A549 (cell line): ENCODE measurements at regions not wholly inside any gene's neighbourhood (a gene's known extent, or its start where the extent isn't known, plus 50 kb on each side); places are given as distances from the start of the nearest gene placed in this dataset.

Experiments used
- ATAC-seq, 2 experiments: fragments of 200-7000 bp in 1 of 2; fragments of >200 bp in 1 of 2; cut with Nextera tagmentation in 1 of 2; cut with Tn5 transposase in 1 of 2; 3 replicates each; pipeline versions ENCODE4 v1.8.0 to v1.9.1; 2018 to 2020; ENCODE audit warnings: mild to moderate bottlenecking in 1 of 2, moderate library complexity in 1 of 2
- CTCF ChIA-PET: fragments of 300-600 bp; sonication (Branson Sonifier 250); formaldehyde crosslinking; extraction: SDS; loops from one replicate; lab custom pipeline; 2021; ENCODE audit warnings: antibody characterized with exemption, inconsistent platforms; lab: Yijun Ruan, JAX
- POLR2A ChIA-PET: fragments of 350-600 bp; formaldehyde crosslinking; extraction: SDS; loops from one replicate; lab custom pipeline; 2021; ENCODE audit warnings: antibody characterized with exemption, inconsistent platforms; lab: Yijun Ruan, JAX
- DNase-seq, 2 experiments: peaks; one replicate each; pipeline versions ENCODE4 v3.0.0 to v3.0.0-alpha.2; 2011 to 2016; ENCODE audit warnings: low read depth in 1 of 2, low spot score in 1 of 2
- FAIRE-seq: peaks from 2 replicates; lab custom pipeline; 2011; peaks lifted over from hg19 to GRCh38; lab: Jason Lieb, UNC
- H3K27ac ChIP-seq, 2 experiments: fragments of >200 bp; sonication (Bioruptor Twin); formaldehyde crosslinking; 3 replicates each; pipeline ENCODE4 v1.5.1; 2016 to 2017
- H3K4me1 ChIP-seq: fragments of >200 bp; sonication (Bioruptor Twin); formaldehyde crosslinking; 3 replicates; pipeline ENCODE4 v1.6.1; 2016
- H3K4me2 ChIP-seq: fragments of >200 bp; sonication (Bioruptor Twin); formaldehyde crosslinking; 3 replicates; pipeline ENCODE4 v1.6.1; 2016
- H3K4me3 ChIP-seq: fragments of >200 bp; sonication (Bioruptor Twin); formaldehyde crosslinking; 3 replicates; pipeline ENCODE4 v1.5.1; 2016
- H3K9me3 ChIP-seq: fragments of >200 bp; sonication (Bioruptor Twin); formaldehyde crosslinking; 3 replicates; pipeline ENCODE4 v1.6.1; 2016
- CBX2 ChIP-seq: fragments of 200-600 bp; sonication (generic); IDR thresholded peaks from 2 replicates; pipeline ENCODE4 v1.6.1; 2016; ENCODE audit warnings: low read depth, mild to moderate bottlenecking, borderline replicate concordance
- CBX8 ChIP-seq: fragments of 200-600 bp; sonication (generic); IDR thresholded peaks from 2 replicates; pipeline ENCODE4 v1.6.1; 2016
- CEBPB ChIP-seq, 2 experiments: fragments of >200 bp in 1 of 2; sonication (Bioruptor Twin) in 1 of 2; formaldehyde crosslinking in 1 of 2; IDR thresholded peaks; 2 replicates each; pipeline ENCODE4 v1.6.1; 2012 to 2016
- EHF ChIP-seq: fragments of 250-450 bp; sonication (Bioruptor Pico); IDR thresholded peaks from 2 replicates; pipeline ENCODE4 v1.5.0; 2020; ENCODE audit warnings: mild to moderate bottlenecking
- EHMT2 ChIP-seq: fragments of 200-600 bp; sonication (generic); IDR thresholded peaks from 2 replicates; pipeline ENCODE4 v1.6.1; 2016; ENCODE audit warnings: antibody characterized with exemption, low read depth, mild to moderate bottlenecking, moderate library complexity
- FOSL2 ChIP-seq, 2 experiments: fragments of 450-650 bp in 1 of 2; fragments of >200 bp in 1 of 2; sonication (Bioruptor Twin) in 1 of 2; formaldehyde crosslinking; IDR thresholded peaks; 2 replicates each; pipeline versions ENCODE4 v1.5.0 to v1.6.1; 2016 to 2020; ENCODE audit warnings: mild to moderate bottlenecking in 1 of 2, moderate library complexity in 1 of 2
- HOXB5 ChIP-seq: fragments of 250-450 bp; sonication (Bioruptor Pico); IDR thresholded peaks from 2 replicates; pipeline ENCODE4 v1.5.0; 2020; ENCODE audit warnings: mild to moderate bottlenecking, moderate library complexity
- JUN ChIP-seq, 2 experiments: fragments of >200 bp; sonication (Bioruptor Twin); formaldehyde crosslinking; IDR thresholded peaks; 2 replicates in 1 of 2; 3 replicates in 1 of 2; pipeline ENCODE4 v1.6.1; 2016 to 2017
- JUNB ChIP-seq: fragments of >200 bp; sonication (Bioruptor Twin); formaldehyde crosslinking; IDR thresholded peaks from 2 replicates; pipeline ENCODE4 v1.6.1; 2016
- KDM5A ChIP-seq: fragments of 200-600 bp; sonication (generic); IDR thresholded peaks from 2 replicates; pipeline ENCODE4 v1.6.1; 2016; ENCODE audit warnings: antibody characterized with exemption, mild to moderate bottlenecking
- MAFK ChIP-seq: fragments of 450-650 bp; IDR thresholded peaks from 2 replicates; pipeline ENCODE4 v1.6.1; 2014; ENCODE audit not compliant: partially characterized antibody
- MAZ ChIP-seq: fragments of 150-350 bp; IDR thresholded peaks from 2 replicates; pipeline ENCODE4 v1.6.1; 2014; ENCODE audit warnings: antibody characterized with exemption, low read depth, low read length, borderline replicate concordance
- MYC ChIP-seq: IDR thresholded peaks from 2 replicates; pipeline ENCODE4 v1.6.1; 2012; ENCODE audit warnings: mild to moderate bottlenecking, inconsistent platforms, low read length, improper control_type of control experiment, borderline replicate concordance
- NFE2L2 ChIP-seq: fragments of 150-350 bp; conservative IDR thresholded peaks from 2 replicates; pipeline ENCODE4 v1.6.1; 2014; ENCODE audit warnings: low read length
- NPAS2 ChIP-seq: fragments of 250-450 bp; sonication (Bioruptor Pico); IDR thresholded peaks from 2 replicates; pipeline ENCODE4 v1.8.0; 2022; ENCODE audit warnings: mild to moderate bottlenecking, moderate library complexity, borderline replicate concordance
- NR3C1 ChIP-seq: fragments of >200 bp; sonication (Bioruptor Twin); formaldehyde crosslinking; IDR thresholded peaks from 3 replicates; pipeline ENCODE4 v1.6.1; 2017
- PHF8 ChIP-seq: fragments of 200-600 bp; sonication (generic); IDR thresholded peaks from 2 replicates; pipeline ENCODE4 v1.6.1; 2016; ENCODE audit warnings: low read depth, mild to moderate bottlenecking, antibody characterized with exemption, moderate library complexity, borderline replicate concordance
- POLR2A ChIP-seq: IDR thresholded peaks from 2 replicates; pipeline ENCODE4 v1.6.1; 2012; ENCODE audit warnings: mild to moderate bottlenecking, low read length
- RARB ChIP-seq: fragments of 250-450 bp; sonication (Bioruptor Pico); IDR thresholded peaks from 2 replicates; pipeline ENCODE4 v1.8.0; 2021; ENCODE audit warnings: mild to moderate bottlenecking, moderate library complexity
- RCOR1 ChIP-seq: fragments of 150-350 bp; IDR thresholded peaks from 2 replicates; pipeline ENCODE4 v1.6.1; 2014; ENCODE audit warnings: antibody characterized with exemption, low read length, low read depth
- RNF2 ChIP-seq: fragments of 200-600 bp; sonication (generic); IDR thresholded peaks from 2 replicates; pipeline ENCODE4 v1.6.1; 2016; ENCODE audit warnings: low read depth, mild to moderate bottlenecking, antibody characterized with exemption, moderate library complexity, borderline replicate concordance
- SMC3 ChIP-seq: fragments of >200 bp; sonication (Bioruptor Twin); formaldehyde crosslinking; IDR thresholded peaks from 3 replicates; pipeline ENCODE4 v1.6.1; 2018; ENCODE audit warnings: inconsistent platforms
- ZC3H11A ChIP-seq: fragments of 450-650 bp; IDR thresholded peaks from 2 replicates; pipeline ENCODE4 v1.6.1; 2014; ENCODE audit warnings: antibody characterized with exemption, mild to moderate bottlenecking
- ZFP36 ChIP-seq: fragments of 450-650 bp; IDR thresholded peaks from 2 replicates; pipeline ENCODE4 v1.6.1; 2014; ENCODE audit warnings: borderline replicate concordance; ENCODE audit not compliant: partially characterized antibody
- ZNF302 ChIP-seq: fragments of 250-450 bp; sonication (Bioruptor Pico); IDR thresholded peaks from 2 replicates; pipeline ENCODE4 v1.9.0; 2021; ENCODE audit warnings: inconsistent platforms, mild to moderate bottlenecking, moderate library complexity
- WGBS: methylation state at CpG from one replicate; pipeline ENCODE4 v1.1.6; 2017; ENCODE audit errors: missing lambda C conversion rate; 5-methylcytosine and 5-hydroxymethylcytosine counted together
- TF ChIP-seq, protein P1 (sequence below): fragments of 250-450 bp; sonication (Bioruptor Pico); IDR thresholded peaks from 2 replicates; pipeline ENCODE4 v1.5.0; 2020; ENCODE audit warnings: low read depth, mild to moderate bottlenecking, moderate library complexity
- TF ChIP-seq, protein P2 (sequence below): fragments of 250-450 bp; sonication (Bioruptor Pico); IDR thresholded peaks from 2 replicates; pipeline ENCODE4 v1.5.0; 2021; ENCODE audit warnings: mild to moderate bottlenecking, moderate library complexity, borderline replicate concordance

DNA sequence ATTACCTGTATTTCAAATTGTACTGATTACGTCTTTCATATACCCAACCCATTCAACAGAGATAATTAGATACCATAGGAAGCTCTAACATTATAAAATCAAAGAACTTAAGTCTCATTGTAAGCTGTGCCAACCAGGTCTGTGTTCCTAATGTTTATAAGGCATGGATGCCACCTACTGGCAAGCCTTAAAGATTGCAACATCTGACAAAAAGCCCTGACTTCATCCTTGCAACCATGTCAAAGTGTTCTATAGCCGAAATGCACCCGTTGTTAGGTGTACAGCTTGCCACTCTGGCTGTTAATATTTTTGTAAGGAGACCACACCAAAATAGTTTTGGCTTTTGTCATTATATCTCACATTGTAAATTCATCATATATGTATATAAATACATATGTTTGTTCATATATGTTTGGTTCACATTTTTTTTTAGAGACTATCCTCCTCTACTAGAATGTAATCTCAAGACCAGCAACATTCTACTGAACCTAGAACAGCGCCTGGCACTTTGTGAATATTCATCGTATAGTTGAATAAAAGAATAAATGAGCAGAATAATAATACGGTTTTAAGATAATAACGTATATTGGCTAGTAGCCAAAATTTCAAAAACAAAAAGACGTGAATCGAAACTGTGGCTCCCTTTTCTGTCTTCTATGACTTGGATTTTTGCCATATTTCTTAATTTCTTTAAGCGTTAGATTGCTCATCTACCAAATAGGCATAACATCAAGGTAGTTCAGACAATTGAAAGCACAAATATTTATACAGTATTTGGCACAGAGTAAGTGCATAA is 258.1 kb downstream of the TBL1XR1 start (continued):
- no peak for TF ChIP-seq NPAS2
- no peak for TF ChIP-seq FOSL2 (IDR thresholded peaks at IDR 0.05)
- TF ChIP-seq FOSL2 (CRISPR knock-in tag; IDR thresholded peaks at IDR 0.05): no peak
- TF ChIP-seq JUNB: no peak
- TF ChIP-seq RCOR1: no peak
- TF ChIP-seq EHMT2: no peak

DNA sequence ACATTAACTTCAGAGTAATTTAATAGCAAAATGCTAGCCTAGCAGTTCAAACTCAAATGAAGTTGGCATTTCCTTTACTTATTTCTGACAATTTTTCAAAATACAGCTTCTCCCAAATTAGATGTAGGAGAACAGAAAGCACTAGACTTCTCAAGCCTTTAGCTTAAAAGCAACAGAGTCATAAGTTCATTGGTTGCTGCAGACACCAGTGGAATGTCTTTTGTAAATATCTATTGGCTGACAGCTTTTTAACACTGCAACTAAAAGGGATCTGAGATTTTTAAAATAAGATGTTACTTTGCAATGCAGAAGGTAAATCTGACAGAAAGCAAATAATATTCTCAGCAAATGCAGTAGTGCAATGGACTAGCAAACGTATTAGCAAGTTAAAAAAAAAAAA is 259.3 kb downstream of the TBL1XR1 start:
- CTCF ChIA-PET: interaction anchor here (1.3 to 1.9 kb wide), 6 partner anchors 9 to 1447 kb away, joined by 3 to 14 read pairs (median 6); no protein-coding TSS in a partner anchor
- FAIRE-seq: no peak
- Histone ChIP-seq H3K9me3 (no peaks in the 10 kb centered on the region), H3K4me2 (no peak overlapping the region), H3K4me3 (no peak overlapping the region), H3K27ac (no peak overlapping the region), H3K4me1 (no peaks in the 10 kb centered on the region)
- WGBS: 31% methylated on average over 1 of the region's 1 CpG
- POLR2A ChIA-PET: no interaction called here
- ATAC-seq: no peak
- TF ChIP-seq KDM5A (no peak), RARB (no peak)
- TF ChIP-seq, all 56 proteins: peak for 0
- DNase-seq: no peak

DNA sequence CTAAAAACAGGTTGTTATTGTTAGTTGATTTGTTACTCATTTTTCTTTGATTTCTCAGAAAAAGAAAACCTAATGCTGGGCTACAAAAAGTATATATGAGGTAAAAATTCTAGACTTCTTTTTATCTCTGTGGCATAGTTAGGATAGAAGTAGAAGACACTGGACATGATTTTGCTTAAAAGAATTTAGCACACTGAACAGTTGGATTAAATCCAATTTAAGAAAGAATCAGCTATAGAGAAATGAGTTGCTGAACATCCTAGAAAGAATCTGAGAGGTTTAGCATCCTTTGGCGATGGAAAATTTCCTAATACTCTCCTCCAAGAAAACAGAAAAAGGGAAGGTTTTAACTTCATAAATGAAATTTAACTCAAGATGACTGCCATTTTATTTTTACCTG is 259.7 kb downstream of the TBL1XR1 start:
- FAIRE-seq (no peak), ATAC-seq (no peak), DNase-seq (no peak)
- ChIA-PET POLR2A (no interaction called here), CTCF (interaction anchor here (1.3 to 1.9 kb wide), 3 partner anchors 9 to 1448 kb away, joined by 3 to 14 read pairs (median 7); no protein-coding TSS in a partner anchor)
- no peak overlapping the region for H3K27ac ChIP-seq
- H3K9me3 ChIP-seq: no peaks in the 10 kb centered on the region
- 92% methylated on average over 1 of the region's 1 CpG for WGBS
- no peak for TF ChIP-seq MAFK
- no peak for TF ChIP-seq NR3C1
- TF ChIP-seq MAZ: no peak
- TF ChIP-seq HOXB5 (CRISPR knock-in tag): no peak
- no peak for TF ChIP-seq KDM5A
- TF ChIP-seq MYC: no peak
- TF ChIP-seq CBX8: no peak
- TF ChIP-seq RARB: no peak
- no peak for TF ChIP-seq NPAS2
- no peak for TF ChIP-seq EHMT2
- no peak for TF ChIP-seq CEBPB (IDR thresholded peaks at IDR 0.05)
- TF ChIP-seq, protein P1, sequence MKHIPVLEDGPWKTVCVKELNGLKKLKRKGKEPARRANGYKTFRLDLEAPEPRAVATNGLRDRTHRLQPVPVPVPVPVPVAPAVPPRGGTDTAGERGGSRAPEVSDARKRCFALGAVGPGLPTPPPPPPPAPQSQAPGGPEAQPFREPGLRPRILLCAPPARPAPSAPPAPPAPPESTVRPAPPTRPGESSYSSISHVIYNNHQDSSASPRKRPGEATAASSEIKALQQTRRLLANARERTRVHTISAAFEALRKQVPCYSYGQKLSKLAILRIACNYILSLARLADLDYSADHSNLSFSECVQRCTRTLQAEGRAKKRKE: no peak
- no peak for TF ChIP-seq RNF2
- TF ChIP-seq RCOR1: no peak
- H3K4me1 ChIP-seq: no peaks in the 10 kb centered on the region
- H3K4me2 ChIP-seq: no peak overlapping the region
- H3K4me3 ChIP-seq: no peak overlapping the region

DNA sequence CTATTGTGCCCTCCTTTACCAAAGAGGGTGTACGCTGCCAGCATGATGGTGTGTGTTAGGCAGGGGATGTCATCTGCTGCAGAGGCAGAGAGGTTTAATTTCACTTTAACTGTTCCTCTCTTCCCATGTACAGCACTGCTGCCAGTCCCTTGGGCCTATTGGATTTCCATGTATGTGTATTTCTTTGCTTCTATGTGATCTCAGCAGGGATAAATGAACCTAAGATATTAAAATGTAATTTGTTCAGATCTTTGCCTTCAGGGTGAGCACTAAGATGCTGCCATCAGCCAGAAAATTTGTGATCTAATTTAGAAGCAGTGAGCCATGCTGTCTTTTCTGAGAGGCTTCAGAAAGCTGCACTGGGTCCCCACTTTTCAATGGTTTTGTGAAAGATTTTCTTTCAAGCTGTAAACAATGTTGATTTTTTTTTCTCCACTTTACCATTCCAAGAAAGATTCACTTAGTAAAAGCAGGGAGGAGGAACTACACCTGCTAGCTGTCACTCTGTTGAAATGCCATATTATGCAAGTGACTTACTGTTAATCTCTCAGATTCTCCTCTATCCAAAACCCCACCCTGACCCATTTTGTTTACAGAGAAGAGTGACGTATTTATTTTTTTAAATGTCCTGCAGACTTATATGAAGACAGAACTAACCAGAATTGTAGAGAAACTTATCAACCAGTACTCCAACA is 261.9 kb downstream of the TBL1XR1 start:
- Histone ChIP-seq H3K4me2 (no peak overlapping the region), H3K27ac (no peak overlapping the region)
- 65% methylated on average over 2 of the region's 2 CpGs for WGBS
- no peak for FAIRE-seq
- no peak for ATAC-seq
- TF ChIP-seq ZFP36 (no peak), CBX2 (no peak), CBX8 (no peak), HOXB5 (CRISPR knock-in tag) (no peak), NFE2L2 (no peak), POLR2A (no peak), ZNF302 (CRISPR knock-in tag) (no peak), SMC3 (no peak), EHF (CRISPR knock-in tag) (no peak), ZC3H11A (no peak), PHF8 (no peak), FOSL2 (IDR thresholded peaks at IDR 0.05) (no peak), FOSL2 (CRISPR knock-in tag; IDR thresholded peaks at IDR 0.05) (no peak), JUN (IDR thresholded peaks at IDR 0.05) (no peak)
- TF ChIP-seq, protein P2, sequence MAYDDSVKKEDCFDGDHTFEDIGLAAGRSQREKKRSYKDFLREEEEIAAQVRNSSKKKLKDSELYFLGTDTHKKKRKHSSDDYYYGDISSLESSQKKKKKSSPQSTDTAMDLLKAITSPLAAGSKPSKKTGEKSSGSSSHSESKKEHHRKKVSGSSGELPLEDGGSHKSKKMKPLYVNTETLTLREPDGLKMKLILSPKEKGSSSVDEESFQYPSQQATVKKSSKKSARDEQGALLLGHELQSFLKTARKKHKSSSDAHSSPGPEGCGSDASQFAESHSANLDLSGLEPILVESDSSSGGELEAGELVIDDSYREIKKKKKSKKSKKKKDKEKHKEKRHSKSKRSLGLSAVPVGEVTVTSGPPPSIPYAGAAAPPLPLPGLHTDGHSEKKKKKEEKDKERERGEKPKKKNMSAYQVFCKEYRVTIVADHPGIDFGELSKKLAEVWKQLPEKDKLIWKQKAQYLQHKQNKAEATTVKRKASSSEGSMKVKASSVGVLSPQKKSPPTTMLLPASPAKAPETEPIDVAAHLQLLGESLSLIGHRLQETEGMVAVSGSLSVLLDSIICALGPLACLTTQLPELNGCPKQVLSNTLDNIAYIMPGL (CRISPR knock-in tag): no peak
- TF ChIP-seq, all 56 proteins: peak for 0
- CTCF ChIA-PET: no interaction called here
- POLR2A ChIA-PET: no interaction called here
- no peak for DNase-seq
- Histone ChIP-seq H3K9me3 (no peaks in the 10 kb centered on the region), H3K4me3 (no peak overlapping the region), H3K4me1 (no peaks in the 10 kb centered on the region)
